Stimulated activated naive CD8-positive, alpha-beta T cell treated with anti-CD3 and anti-CD28 coated beads, Interleukin-15, Interleukin-2, amounts not matched to agents 100 U/mL and 50 U/mL, for 24 hours (primary cell): ENCODE measurements at regions not wholly inside any gene's neighbourhood (a gene's known extent, or its start where the extent isn't known, plus 50 kb on each side); places are given as distances from the start of the nearest gene placed in this dataset.

Experiments used
- ATAC-seq: fragments of 150-1000 bp; cut with Tn5 transposase; one replicate; pipeline ENCODE4 v1.10.0; 2021
- DNase-seq: peaks from one replicate; pipeline ENCODE4 v3.0.0; 2021

DNA sequence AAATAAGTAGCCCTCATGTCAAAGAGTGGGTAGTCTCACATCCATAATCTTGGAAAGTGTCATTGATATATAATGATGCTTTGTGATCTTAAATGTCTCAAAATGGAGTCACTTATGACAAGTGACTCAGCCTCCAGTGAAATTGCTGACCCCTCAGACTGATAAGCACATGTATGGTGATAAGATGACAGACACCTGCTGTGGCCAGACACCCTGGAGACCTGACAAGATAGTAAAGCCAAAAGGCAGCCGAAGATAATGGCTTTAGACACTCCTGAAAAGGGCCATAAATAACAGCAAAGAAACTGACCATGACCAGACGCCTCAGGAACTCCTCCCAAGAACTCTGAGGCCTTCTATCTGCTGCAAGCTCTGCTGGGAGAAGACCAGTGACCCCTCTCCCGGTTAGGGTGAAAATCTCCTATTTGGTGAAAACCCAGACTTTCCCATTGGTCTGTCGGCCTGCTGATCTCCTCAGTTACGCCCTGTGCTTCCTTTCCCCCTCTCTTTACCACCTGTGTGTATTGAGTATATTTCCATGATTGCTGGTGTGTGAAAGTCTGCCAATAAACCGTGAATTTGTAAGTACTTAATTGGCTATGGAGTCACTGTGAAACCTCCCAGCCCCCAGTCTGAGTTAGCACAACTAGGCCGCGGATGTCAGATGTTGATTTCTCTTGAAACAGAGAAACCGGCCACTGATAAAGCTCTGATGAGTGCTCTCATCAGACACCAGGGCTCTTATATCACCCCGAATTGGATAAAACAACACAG, 226.7 kb upstream of the MYOCD start:
- DNase-seq (no peak), ATAC-seq (no peak)

DNA sequence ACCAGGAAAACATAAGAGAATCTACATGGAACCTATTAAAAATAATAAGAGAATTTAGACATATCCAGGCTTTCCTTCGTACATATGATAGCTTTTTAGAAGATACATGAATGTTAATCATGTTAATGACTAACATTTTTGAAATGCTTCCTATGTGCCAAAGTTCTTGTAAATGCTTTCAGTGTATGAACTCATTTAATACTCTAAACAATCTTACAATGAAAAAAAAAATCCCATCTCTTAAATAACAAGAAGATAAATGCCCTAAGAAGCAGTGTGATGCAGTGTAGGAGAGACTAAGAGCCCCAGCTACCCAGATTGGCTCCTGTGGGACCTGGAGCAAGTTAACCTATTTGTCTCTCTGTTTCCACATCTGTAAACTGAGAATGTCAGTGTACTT, 220.4 kb upstream of the MYOCD start:
- ATAC-seq (no peak), DNase-seq (no peak)

DNA sequence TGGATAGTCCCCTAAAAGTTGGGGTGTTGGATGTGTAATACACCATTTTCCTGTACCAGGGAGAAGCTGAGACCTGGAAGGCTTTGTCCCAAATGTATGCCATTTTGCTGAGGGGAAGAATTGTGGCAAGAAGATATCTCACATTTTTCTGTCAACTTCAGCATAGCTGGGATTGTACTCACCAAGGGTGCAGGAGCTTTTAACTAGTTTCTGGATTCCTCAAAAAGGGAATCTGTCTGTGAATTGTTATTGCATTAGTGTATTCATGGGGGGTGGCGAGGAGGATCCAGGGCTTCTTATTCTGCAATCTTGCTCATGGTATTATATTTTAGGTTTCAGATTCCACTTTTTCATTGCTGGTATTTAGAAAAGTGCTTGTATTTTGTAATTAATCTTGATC, 208.2 kb upstream of the MYOCD start:
- ATAC-seq (no peak), DNase-seq (no peak)

DNA sequence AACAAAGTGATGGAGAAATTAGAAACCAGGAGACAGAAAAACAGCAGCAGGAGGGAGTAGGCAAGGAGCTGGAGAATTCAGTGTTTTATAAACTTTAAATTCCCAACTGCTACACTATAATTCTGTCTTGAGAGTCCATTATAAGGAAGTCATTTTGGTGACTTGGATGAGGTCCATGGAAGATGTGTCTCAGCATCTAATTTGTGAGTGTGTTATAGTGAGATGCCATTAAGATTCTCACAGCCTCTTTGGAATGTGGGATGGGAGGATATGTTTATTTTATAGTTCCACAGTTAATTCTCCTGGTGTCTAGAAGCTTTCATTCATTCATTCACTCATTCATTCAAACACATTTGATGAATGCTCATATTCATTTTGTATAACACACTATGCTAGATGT, 206.0 kb upstream of the MYOCD start:
- no peak for ATAC-seq
- no peak for DNase-seq

DNA sequence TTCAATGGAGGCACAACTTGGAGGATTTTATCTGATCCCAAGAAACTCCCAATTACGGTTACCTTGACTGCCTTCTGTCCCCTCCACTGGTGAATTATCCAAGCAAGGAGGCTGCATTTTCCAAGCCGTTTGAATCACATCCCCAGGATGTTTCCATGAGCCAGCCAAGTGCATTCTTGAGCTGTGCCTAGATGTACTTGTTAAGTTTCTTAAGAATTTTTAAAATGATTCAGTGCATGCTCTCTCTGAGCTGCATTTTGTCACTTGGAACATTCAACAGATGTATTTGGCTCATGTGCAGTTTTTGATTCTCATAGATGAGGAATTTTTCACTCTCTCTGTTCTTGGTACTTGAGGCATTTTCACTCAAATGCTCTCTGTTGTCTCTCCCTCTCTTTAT, 202.6 kb upstream of the MYOCD start:
- DNase-seq: no peak
- ATAC-seq: no peak

DNA sequence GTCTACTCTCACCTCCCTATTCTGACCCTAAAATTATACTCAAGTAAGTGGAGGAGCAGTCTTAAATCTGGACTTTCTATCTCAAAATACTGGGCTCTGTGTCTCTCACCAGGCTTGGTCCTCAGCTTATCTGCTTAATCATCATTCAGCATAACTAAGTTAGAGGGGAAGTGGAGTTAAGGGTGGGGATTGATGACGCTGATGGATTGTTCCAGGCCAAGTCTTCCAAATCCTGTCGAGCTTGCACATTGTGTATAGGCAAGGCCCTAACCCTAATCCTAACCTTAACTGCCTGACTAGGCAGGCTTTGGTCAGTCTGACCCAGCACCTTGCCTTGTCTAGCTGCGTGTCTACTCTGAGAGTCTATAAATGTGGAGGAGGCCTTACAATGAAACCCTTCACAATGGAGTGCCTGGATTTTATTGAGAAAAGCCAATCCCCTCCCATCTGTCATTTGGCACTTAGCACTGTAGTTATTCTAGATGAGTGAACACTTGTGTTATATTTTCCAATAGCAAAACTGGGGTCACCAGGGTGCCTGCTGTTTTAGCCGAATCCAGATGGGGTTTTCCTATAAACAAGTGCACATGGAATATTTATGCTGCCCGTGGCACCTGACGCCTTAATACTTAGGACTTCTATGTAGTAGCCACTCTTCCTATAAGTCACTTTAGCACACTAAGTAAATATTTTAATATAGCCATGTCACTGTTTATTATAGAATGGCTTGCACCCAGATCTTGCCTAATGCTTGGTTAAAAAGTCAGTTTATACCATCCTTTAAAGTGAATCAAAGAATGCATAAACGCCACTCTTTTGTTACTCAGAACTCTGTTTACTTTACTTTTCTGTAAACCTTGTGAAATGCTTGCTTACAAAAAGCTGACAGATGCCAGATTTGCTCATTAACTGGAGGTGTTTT, 193.2 kb upstream of the MYOCD start:
- DNase-seq (no peak), ATAC-seq (no peak)

DNA sequence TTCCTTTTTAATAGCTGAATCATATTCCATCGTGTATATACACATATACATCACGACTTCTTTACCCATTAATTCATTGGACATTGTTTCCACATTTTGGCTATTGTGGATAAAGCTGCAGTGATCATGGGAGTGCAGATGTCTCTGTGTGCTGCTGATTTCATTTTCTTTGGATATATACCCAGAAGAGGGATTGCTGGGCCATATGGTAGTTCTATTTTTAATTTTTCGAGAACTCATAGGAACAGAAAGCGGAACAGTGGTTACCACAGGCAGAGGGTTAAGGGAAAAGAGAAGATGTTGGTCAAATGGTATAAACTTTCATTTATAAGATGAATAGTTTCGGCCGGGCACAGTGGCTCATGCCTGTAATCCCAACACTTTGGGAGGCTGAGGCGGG, 187.4 kb upstream of the MYOCD start:
- ATAC-seq: no peak
- no peak for DNase-seq

DNA sequence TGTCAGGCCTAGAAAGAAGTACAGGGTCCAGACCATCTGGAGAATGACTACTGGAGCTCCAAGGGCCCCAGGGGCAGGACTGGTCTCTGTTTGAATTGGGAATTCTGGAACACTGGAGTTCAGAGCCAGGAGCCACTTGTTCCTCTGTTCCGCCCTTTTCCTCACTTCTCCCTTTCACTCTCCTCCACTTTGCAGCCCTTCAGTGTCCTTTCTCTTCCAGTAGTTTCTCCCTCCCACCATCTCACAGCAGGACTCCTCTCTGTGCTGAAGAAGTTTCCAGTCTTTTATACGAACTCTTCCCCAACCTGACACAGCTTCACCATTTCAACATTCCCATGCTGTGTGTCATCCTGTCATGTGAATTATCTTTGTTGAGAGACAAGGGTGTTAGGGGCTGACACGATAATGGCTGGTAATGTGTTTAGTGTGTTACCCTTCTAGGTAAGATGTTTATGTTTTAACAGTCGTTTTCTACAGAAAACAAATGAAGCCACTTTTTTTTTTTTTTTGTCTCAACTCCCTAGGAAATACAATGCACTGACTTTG, 180.3 kb upstream of the MYOCD start:
- ATAC-seq (no peak), DNase-seq (no peak)

DNA sequence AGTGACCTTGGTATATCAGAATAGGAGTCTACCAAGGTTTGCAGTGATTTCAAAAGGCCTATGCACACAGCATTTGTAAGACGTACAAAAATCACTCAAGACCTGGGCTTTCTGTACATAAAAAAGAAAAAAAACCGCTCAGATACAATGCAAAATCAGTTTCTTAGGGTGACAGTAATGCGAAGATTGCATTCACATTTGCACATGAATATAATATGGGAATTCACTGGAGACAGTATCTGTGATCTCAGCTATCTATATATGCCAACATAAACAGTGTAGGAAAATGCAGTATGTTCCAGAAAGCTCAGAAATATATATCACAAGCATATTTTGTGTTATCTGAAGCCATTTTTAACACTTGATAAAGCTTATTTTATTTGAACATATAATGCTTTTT, 176.4 kb upstream of the MYOCD start:
- DNase-seq (no peak), ATAC-seq (no peak)

DNA sequence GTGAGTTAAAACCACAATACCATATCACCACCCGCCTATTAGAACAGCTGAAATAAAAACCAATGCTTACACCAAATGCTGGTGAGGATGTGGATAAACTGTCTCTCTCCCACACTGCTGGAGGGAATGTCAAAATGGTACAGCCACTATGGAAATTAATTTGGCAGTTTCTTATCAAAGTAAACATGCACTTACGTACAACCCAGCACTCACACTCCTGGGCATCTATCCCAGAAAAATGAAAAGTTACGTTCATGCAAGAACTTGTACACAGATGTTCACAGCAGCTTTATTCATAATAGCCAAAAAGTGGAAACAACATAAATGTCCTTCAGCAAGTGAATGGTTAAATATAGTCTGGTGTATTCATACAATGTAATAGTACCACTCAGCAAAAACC, 173.2 kb upstream of the MYOCD start:
- no peak for ATAC-seq
- DNase-seq: no peak

DNA sequence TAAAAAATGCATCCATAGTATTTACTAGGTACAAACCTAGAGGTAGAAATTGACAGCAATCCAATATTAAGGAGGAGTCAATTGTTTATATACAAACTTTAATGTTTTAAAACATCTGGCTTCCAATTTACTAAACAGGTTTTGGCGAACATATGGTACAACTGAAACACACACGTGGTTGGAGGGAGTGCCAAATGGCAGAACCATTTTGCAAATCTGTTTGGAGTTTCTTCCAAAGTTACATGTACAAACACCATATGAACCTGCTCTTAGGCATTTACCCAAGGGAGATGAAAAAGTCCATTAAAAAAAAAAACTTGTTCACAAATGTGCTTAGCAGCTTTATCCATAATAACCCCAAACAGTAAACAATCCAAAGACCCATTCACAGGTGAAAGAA, 159.8 kb upstream of the MYOCD start:
- ATAC-seq (no peak), DNase-seq (no peak)

DNA sequence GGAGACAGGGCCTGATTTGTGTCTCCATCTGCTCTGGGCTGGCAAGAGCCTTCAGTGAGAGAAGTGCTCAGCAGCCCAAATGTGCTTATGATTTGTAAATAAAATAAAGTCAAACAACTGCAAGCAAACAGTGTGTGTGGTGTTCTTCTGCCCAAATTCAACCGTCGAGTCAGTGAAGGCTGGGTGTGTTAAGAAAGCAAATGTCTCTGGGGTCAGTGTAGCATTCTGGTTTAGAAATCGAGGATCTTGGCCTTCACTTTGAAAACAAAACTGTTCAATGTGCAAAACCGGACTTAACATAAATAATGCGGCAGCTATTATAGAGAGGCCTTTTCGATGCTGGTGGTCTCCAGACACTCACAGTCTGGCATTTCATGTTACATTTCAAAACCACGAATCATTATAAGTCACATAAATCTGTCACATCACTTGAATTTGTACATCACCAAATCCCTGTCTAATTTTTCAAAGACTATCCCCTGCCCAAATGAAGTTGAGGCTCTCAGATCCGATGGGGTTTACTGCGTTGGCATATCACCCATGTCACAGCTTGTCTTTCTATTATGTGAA, 158.6 kb upstream of the MYOCD start:
- no peak for DNase-seq
- no peak for ATAC-seq

DNA sequence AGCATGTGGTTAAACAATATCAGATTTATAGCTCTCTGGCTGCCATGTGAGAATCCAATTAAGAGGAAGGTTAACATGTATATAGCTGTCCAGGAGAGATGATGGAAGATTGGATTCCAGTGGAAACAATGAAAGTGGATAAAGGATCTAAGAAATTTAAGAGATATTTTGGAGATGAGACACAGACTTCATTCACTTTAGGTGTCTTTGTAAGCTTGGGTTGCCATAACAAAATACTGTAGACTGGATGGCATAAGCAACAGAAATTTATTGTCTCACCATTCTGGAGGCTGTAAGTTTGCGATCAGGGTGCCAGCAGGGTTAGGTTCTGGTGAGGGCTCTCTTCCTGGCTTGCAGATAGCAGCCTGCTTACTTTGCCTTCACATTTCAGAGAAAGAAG, 155.9 kb upstream of the MYOCD start:
- no peak for ATAC-seq
- DNase-seq: no peak

DNA sequence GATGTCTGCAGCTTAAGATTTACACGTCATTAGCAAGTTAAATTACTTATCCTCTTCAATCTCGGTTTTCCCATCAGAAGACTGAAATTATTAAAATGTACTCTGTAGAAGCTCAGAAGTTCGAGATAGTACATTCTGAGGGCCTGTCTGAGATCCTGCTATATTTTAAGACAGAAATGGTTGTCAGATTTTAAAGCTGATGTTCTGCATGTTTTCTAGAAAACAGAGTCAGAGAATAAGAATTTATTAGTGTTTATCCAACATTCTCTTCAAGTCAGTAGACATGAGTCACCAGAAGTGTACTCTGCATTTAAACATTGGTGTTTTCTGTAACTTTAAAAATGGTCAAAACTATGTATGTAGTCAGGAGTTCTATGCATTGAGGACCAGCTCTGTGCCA, 155.2 kb upstream of the MYOCD start:
- no peak for DNase-seq
- ATAC-seq: no peak

DNA sequence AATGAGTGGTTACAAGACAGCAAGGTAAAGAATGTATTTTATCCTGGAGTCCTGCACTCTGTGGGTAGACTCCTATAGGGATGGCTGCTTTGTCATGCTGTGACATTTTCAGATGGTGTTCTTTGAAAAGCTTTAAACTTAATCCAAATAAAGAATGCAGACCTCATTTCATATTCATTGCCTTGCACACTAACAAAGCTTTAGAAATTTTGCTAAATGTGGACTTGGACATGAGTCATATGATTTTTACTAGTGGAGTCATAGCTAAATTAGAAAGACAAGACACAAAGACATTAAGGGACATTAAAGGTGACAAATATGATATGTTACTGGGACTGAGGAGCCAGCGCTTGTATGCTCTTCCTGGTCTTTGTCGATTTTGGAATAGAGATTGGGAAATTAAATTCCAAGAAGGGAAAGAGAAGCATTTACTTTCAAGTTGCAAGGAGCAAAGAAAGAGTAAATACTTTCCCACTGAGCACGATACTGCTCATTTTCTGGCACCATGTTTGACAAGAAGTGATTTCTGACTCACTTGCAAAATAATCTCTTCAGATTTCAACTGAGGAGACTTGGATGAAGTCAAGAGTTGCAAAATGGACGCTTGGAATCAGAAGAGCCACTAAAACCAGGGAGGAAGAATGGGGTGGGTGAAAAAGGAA, 152.9 kb upstream of the MYOCD start:
- DNase-seq (no peak), ATAC-seq (no peak)

DNA sequence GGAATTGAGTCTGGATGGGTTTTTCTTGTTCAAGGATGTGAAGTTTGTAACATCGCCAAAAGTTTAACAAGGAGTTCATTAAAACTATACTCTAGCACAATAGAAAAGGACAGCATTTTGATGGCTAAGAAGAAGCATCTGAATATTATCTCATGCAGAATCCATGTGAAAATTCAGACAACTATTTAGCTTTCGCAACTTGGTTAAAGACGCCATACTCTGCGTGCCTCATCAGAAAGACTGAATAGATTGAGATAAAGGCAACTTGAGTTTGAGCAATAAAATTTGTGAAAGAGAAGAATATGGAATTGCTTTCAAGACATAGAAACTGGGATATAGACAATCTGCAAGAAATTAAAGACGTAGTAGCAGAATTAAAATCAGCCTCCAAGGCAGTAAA, 151.1 kb upstream of the MYOCD start:
- ATAC-seq: no peak
- DNase-seq: no peak

DNA sequence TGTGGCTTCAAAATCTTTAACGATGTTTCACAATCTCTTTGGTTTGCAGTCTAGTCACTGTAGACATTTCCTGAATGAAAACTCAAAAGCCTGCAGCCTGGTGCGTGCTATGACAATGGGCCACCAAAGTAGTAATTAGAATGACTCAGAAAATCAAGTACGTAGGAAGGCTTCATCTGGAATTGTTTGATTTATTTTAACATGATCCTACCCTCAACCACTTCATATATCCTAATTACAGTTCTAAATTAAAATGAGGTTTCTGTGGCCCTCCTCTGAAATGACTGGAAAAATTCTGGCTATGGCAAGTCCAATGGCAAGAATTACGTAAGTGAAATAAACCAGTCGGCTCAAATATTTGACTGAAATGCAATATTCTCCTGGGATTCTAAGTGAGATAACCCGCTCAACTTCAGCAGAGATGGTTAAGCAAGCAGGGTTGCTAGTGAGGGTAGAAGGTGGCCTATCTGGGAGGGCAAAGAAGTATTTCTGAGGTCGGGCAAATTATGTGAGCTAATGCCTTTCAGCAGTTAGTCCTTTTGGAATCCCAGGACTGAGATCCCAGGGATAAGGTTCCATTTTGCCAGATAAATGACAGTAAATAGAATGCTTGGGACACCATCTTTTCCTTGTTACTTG, 145.6 kb upstream of the MYOCD start:
- ATAC-seq (no peak), DNase-seq (no peak)

DNA sequence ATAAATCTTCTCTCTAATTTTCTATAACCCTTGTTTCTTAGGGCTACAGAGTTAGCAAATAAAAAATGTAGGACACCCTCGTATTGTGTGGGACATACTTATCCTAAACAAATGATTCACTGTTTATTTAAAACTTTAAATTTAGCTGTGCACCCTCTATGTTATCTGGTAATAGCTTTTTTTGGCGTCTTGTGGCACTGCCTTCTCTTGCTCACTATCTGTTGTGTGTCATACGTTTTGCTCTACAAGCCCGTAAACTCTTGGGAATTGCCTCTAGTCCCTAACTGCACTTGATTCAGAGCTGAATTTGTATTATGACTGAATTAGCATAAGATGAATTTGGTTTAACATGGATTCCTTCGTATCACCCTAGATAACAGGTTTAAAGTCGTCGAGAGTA, 144.3 kb upstream of the MYOCD start:
- no peak for DNase-seq

DNA sequence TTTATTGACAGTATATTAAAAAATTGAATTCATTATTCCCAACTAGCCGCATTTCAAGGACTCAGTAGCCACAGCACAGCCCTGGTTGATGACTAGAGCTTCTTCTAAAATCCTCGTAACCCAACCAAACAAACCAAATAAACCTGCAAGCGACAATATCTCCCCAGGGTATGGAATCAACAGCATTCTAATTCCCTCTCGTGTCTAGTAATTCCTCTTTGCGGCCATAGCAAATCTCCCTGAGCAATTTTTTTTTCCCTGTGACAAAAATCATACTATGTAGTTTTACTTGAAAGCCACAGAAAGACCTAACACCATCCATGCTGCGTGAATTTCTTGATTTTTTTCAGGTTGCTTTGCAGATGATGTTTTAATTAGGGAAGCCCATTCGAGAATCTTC, 143.4 kb upstream of the MYOCD start:
- no peak for ATAC-seq

More for the DNA sequence above, 144.3 kb upstream of the MYOCD start:
- ATAC-seq: no peak

DNA sequence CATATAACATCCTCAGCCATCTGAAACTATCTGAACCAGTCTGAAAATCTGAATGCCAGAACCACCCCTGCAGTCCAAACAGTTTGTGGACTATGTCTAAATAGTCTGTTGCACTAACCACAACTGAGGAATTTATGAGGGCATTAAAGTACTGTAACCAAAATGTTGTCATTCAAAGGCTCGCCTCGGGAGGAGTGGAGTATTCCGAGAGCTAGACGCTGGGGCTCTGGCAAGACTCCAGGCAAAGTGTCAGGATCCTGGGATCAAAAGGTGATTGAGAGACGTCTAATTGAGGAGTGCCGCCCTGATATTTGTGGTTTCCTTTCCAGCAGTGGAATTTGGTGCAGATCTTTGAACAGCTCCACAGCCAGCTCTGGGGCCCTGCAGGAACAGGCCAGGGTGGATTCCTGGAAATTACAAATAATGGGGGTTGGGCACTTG, 142.9 kb upstream of the MYOCD start:
- ATAC-seq (no peak), DNase-seq (no peak)

More for the DNA sequence above, 143.4 kb upstream of the MYOCD start:
- DNase-seq: no peak

DNA sequence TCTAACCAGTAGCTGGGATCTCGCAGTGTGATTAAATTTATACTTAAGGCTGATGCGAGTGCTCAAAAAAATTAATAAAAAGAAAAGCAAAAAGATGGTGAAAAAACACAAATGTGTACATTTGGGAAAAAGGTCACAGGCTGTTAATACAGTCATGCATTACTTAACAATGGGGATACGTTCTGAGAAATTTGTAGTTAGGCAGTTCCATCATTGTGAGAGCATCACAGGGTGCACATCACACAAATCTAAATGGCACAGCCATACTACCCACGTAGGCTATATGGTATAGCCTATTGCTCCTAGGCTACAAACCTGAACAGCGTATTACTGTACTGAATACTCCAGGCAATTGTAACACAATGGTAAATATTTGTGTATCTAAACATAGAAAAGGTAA, 142.4 kb upstream of the MYOCD start:
- DNase-seq: no peak
- no peak for ATAC-seq

DNA sequence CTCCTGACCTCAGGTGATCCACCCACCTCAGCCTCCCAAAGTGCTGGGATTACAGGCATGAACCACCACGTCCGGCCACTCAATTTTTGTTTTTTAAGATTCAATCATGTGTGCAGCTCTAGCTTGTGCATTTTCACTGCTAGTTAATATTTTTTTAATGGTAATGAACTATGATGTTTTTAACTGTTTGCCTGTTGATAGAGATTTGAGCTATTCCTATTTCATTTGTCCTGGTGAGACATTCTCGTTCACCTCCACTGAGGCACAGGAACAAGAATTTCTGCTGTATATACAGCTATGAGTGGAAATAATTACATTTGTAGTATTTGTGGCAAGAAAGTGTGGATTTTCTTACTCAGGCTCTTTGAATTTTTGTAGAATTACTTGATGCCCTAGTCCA, 137.7 kb upstream of the MYOCD start:
- DNase-seq (no peak), ATAC-seq (no peak)
